ENCODE measurements at regions not wholly inside any gene's neighbourhood (a gene's known extent, or its start where the extent isn't known, plus 50 kb on each side); places are given as distances from the start of the nearest gene placed in this dataset.

DNA sequence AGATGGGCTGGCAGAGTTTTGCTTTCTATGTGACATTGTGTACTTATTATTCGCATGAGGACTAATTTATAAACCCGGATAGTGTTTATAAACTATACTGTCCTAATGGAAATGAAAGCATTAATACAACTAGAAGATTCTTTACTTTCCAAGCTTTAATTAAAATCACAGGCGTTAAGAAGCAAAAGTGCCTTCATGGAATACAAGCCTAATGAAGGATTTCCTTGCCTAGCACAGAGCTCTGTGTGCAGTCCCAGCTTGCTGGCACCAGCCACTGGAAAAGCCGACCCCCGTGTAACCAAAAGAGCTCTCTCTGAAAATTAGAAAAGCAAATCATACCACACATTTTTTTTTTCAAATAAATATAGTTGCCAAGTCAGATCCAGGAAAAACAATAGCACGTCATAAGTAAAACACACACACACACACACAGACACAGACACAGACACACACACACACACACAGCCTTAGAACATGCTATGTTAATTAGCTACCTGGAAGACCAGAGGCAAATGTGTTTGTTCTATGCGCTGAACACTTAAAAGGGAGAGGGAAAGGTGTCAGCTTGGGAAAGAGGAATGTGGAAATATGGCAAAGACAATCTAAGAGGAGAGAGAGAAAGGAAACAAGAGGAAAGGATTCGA lies 1084.2 kb downstream of the TUSC7 start:
- Mint-ChIP-seq H3K27ac (no peak overlapping the region), H3K4me3 (no peak overlapping the region), H3K9me3 (no peaks in the 10 kb centered on the region), H3K4me1 (ENCODE audit: low read depth) (no peaks in the 10 kb centered on the region), H3K27me3 (ENCODE audit: insufficient read depth) (no peaks in the 10 kb centered on the region), H3K36me3 (ENCODE audit: low read depth) (no peaks in the 10 kb centered on the region)
- intact Hi-C loops (cut with micrococcal nuclease), result no loop called here
- no peak for DNase-seq (ENCODE audit: low spot score)

DNA sequence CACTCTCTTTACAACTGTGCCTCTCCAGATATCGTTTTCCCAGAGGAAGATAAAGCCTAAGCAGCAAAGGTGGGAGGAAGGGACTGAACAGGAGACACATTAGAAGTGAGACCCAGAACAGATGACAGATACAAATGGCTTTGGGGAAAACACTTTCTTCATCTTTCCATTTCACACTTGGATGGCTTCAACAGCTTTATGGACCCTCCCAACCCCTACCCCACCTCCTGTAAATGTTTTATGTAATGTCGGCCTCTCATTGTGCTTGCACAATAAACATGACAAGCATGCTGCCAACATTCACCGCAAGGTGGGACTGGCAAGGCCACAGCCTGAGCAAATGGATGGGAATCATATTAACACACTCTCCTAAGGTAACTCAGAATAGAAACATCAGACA lies 1088.6 kb downstream of the TUSC7 start:
- Mint-ChIP-seq H3K36me3 (ENCODE audit: low read depth) (no peaks in the 10 kb centered on the region), H3K4me3 (no peak overlapping the region)

DNA sequence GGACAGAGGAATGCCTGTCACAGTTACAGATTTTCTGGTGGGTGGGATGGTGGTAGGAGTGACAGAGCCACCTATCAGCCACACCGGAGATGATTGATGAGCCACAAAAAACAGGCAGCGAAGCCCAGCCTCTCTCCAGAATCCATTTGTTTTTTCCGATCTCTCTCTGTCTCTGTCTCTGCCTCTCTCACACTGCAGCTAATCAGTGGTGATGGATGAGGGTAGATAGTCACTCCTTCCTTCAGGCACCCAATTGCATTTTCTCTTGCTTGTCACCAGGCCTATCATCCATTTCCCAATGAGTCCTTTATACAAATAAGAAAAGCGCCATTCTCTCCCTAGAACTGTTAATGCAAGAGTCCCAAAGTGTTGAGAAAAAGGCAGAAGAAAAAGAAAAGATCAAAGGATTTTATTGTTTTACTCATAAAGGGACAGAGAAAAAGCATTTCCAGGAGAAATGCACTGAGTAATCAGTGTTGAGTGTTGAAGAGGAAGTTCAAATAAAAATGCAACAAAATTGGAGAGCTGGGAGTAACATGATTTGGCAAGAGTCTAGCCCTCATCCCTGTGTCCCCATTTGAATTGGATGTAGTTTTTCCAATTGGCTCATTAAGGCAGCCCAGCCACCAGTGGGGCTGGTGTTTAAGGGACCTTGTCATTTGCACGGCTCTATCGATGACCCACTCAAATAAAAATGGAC lies 1089.3 kb downstream of the TUSC7 start:
- Mint-ChIP-seq H3K27ac (no peak overlapping the region), H3K27me3 (ENCODE audit: insufficient read depth) (no peaks in the 10 kb centered on the region)
- no peak for DNase-seq (ENCODE audit: low spot score)

More for the DNA sequence above, 1088.6 kb downstream of the TUSC7 start:
- H3K4me1 Mint-ChIP-seq (ENCODE audit: low read depth), result no peaks in the 10 kb centered on the region
- no peak for DNase-seq (ENCODE audit: low spot score)
- H3K9me3 Mint-ChIP-seq, result no peaks in the 10 kb centered on the region
- intact Hi-C loops (cut with micrococcal nuclease), result no loop called here
- H3K27ac Mint-ChIP-seq, result no peak overlapping the region
- no peaks in the 10 kb centered on the region for H3K27me3 Mint-ChIP-seq (ENCODE audit: insufficient read depth)

DNA sequence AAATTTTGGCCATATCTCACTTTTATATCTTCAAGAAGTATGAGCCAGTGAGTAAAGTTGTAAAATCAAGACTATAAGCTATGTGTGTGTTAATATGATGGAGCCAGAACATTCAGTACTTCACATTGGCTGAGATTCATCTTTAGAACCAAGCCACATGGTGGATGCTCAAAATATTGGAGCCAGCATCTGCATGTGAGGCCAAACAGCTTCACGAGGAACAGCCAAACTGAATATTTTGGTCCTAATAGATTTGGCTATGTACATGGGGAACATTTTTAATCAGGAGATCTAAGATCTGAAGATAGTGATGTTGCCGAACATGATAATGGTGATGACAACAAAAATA lies 1089.8 kb downstream of the TUSC7 start:
- intact Hi-C loops (cut with micrococcal nuclease), result no loop called here
- no peaks in the 10 kb centered on the region for H3K9me3 Mint-ChIP-seq
- H3K4me1 Mint-ChIP-seq (ENCODE audit: low read depth), result no peaks in the 10 kb centered on the region
- no peak overlapping the region for H3K27ac Mint-ChIP-seq
- no peaks in the 10 kb centered on the region for H3K27me3 Mint-ChIP-seq (ENCODE audit: insufficient read depth)
- no peaks in the 10 kb centered on the region for H3K36me3 Mint-ChIP-seq (ENCODE audit: low read depth)
- no peak overlapping the region for H3K4me3 Mint-ChIP-seq
- DNase-seq (ENCODE audit: low spot score), result no peak

More for the DNA sequence above, 1089.3 kb downstream of the TUSC7 start:
- Mint-ChIP-seq H3K36me3 (ENCODE audit: low read depth) (no peaks in the 10 kb centered on the region), H3K4me1 (ENCODE audit: low read depth) (no peaks in the 10 kb centered on the region), H3K9me3 (no peaks in the 10 kb centered on the region), H3K4me3 (no peak overlapping the region)
- intact Hi-C loops (cut with micrococcal nuclease), result no loop called here

DNA sequence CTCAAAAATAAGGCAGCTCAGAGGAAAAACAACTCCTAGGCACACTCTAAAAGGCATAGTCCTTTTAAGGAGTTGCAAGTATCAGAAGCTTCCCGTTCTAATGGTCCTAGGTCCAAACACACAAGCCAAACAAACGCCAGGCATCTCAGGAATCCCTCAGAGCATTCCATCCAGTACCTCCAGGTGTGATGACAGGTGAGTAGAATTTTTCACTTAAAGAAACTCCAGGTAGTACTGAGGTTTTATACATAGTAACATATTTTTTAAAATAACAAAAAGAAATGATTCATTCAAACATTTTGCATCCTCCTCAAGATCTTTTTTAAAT lies 1092.3 kb downstream of the TUSC7 start:
- H3K4me3 Mint-ChIP-seq, result no peak overlapping the region
- no peaks in the 10 kb centered on the region for H3K36me3 Mint-ChIP-seq (ENCODE audit: low read depth)
- H3K27ac Mint-ChIP-seq, result no peak overlapping the region
- DNase-seq (ENCODE audit: low spot score), result no peak
- no peaks in the 10 kb centered on the region for H3K27me3 Mint-ChIP-seq (ENCODE audit: insufficient read depth)
- intact Hi-C loops (cut with micrococcal nuclease), result no loop called here
- no peaks in the 10 kb centered on the region for H3K4me1 Mint-ChIP-seq (ENCODE audit: low read depth)
- H3K9me3 Mint-ChIP-seq, result no peaks in the 10 kb centered on the region

DNA sequence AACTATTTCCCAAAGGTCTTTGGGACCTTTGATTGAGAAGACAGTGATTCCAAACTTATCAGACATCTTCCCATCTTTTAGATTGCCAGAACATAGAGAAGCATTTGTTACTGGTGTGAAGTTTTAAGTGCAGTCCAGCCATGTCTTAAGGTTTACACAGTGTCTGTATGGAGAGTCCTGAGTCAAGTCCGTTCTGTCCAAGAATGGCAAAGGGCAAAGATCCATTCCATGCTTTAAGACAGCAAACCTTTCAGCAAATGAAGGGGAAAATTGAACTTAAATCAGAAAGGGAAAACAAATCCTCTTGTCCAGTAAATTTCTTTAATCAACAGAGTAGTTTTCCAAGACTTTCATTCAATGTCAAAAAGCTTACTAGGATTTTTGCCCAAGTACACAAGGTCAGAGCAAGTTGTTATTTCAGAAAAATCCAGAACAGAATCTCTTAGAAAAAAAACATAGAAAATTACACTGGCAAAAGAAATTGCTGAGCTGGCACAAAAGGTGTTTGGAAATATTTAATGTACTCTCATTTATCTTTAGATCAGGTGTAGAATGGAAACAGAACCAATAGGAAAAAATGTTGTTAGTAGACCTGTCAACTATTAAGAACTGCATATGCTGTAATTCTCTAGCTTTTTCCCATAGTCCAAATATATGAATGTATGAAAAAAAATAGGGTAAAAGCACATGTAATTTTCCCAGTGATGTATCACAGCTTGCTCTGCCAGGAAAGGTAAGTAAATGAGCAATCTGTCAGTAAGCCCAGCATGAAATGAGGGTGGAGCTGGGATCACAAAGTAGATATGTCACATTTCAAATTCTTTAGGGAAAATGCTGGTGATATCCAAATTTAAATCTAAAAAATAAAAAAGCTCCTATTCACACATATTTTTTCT lies 1099.9 kb downstream of the TUSC7 start:
- intact Hi-C loops (cut with micrococcal nuclease), result no loop called here

DNA sequence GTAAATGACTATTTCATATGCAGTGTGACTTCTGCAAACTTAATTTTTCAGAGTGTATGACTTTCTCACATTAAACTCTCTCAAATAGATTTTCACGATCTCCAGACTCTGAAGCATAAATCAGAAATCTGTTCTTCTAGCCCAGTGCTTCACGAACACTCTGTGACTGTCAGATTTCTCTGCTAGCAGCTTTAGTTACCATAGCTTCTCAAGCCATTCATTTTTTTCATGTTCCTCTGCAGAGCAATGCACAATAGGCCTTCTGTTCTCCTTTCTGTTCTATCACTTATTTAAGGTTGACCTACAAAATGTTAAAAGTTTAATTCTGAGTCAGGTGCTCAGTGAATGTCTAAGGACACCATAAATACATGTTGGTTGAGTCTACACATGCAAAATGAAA lies 1102.2 kb downstream of the TUSC7 start:
- Mint-ChIP-seq H3K4me3 (no peak overlapping the region), H3K9me3 (no peaks in the 10 kb centered on the region), H3K27me3 (ENCODE audit: insufficient read depth) (no peaks in the 10 kb centered on the region), H3K27ac (no peak overlapping the region), H3K4me1 (ENCODE audit: low read depth) (no peaks in the 10 kb centered on the region), H3K36me3 (ENCODE audit: low read depth) (no peaks in the 10 kb centered on the region)
- no peak for DNase-seq (ENCODE audit: low spot score)
- intact Hi-C loops (cut with micrococcal nuclease), result no loop called here

More for the DNA sequence above, 1099.9 kb downstream of the TUSC7 start:
- no peaks in the 10 kb centered on the region for H3K4me1 Mint-ChIP-seq (ENCODE audit: low read depth)
- DNase-seq (ENCODE audit: low spot score), result no peak
- no peaks in the 10 kb centered on the region for H3K9me3 Mint-ChIP-seq
- H3K27me3 Mint-ChIP-seq (ENCODE audit: insufficient read depth), result no peaks in the 10 kb centered on the region
- no peaks in the 10 kb centered on the region for H3K36me3 Mint-ChIP-seq (ENCODE audit: low read depth)
- H3K4me3 Mint-ChIP-seq, result no peak overlapping the region
- H3K27ac Mint-ChIP-seq, result no peak overlapping the region

DNA sequence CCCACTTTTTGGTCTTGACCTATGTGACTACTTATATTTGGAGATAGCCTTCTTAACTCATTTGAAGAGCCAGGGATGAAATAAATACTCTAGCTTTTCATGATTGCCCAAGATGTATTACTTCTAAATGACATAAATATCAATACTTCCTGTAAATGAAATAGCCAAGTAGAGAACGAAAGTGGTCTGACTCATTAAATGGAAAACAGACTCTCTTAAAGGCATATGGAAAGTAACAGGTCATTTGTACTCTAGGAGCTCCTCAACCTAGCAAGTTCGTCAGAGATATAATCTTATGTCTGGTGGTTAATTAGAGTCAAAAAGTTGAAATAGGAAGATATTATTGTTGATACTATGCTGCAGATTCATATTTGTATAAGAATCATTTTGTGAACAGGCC lies 1105.4 kb downstream of the TUSC7 start:
- DNase-seq (ENCODE audit: low spot score), result no peak
- no peak overlapping the region for H3K27ac Mint-ChIP-seq
- no peaks in the 10 kb centered on the region for H3K27me3 Mint-ChIP-seq (ENCODE audit: insufficient read depth)
- H3K36me3 Mint-ChIP-seq (ENCODE audit: low read depth), result no peaks in the 10 kb centered on the region
- H3K9me3 Mint-ChIP-seq, result no peaks in the 10 kb centered on the region
- no peak overlapping the region for H3K4me3 Mint-ChIP-seq
- H3K4me1 Mint-ChIP-seq (ENCODE audit: low read depth), result no peaks in the 10 kb centered on the region
- intact Hi-C loops (cut with micrococcal nuclease), result no loop called here

DNA sequence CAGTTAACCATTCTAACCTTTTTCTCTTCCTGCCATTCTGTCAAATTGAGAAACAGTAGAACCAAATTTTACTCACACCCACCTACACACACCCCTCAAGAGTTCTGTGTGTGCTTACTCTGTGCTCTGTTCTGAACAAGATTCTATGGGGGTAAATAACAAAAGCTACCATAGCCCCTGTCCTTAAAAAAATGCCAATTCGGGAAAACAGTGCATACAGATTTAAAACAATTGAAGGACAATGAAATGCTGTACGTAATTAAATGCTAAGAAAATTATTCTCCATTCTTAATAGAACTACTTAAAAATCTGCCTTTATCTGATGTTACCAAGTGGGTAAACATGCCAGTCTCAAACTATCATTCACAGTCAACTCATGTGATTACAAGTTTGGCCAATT lies 1107.5 kb downstream of the TUSC7 start:
- no peak for DNase-seq (ENCODE audit: low spot score)
- no peaks in the 10 kb centered on the region for H3K9me3 Mint-ChIP-seq
- H3K36me3 Mint-ChIP-seq (ENCODE audit: low read depth), result no peaks in the 10 kb centered on the region
- H3K27me3 Mint-ChIP-seq (ENCODE audit: insufficient read depth), result no peaks in the 10 kb centered on the region
- H3K4me1 Mint-ChIP-seq (ENCODE audit: low read depth), result no peaks in the 10 kb centered on the region
- H3K4me3 Mint-ChIP-seq, result no peak overlapping the region
- no peak overlapping the region for H3K27ac Mint-ChIP-seq
- intact Hi-C loops (cut with micrococcal nuclease), result no loop called here

DNA sequence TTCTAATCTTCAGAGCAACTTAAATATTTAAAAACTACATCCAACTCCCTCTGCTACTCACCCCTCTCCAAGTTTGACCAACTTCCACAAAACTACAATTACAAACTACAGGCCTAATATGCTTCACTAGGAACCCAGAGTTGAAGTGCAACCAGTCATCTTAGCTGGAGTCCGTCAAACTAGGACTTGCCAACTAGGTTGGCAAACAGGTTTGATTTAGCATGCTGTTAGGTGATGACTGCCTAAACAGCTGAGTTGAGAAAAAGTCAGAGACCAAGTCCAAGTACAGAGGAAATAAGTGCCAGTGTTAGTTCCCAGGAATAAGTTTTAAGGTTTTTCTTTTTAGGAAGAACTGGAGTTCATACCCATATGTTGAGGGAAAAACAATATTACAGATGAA lies 1109.0 kb downstream of the TUSC7 start:
- intact Hi-C loops (cut with micrococcal nuclease), result no loop called here
- Mint-ChIP-seq H3K9me3 (no peaks in the 10 kb centered on the region), H3K27ac (no peak overlapping the region), H3K4me3 (no peak overlapping the region), H3K4me1 (ENCODE audit: low read depth) (no peaks in the 10 kb centered on the region), H3K36me3 (ENCODE audit: low read depth) (no peaks in the 10 kb centered on the region), H3K27me3 (ENCODE audit: insufficient read depth) (no peaks in the 10 kb centered on the region)
- no peak for DNase-seq (ENCODE audit: low spot score)

DNA sequence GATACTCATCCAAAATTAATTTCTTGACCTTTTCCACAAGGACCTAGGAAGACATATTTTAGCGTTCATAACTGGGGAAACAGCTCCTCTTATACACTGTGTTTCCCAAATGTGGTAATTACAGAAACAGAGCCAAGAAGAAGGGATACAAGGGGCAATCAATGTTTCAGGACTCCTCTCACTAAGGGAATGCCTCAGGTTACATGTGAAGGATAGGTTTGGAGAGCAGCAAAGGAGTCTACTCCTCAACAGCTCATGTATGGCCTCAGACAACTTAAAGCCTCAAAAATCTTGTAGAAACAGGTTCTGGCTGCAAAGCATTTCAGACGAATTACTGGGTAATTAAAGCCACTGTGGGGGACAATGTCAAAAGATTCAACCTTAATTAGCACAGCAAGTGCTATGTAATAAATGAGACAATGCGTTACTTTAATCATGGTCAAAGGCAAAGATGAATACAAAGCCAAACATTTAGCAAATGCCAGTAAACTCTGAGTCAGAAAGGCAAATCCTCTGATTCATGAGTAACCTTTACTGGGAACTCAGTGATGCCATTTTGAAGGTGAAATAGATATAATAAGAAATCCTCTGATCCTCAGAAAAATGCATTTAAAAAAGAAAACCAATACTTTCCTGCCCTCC lies 1111.2 kb downstream of the TUSC7 start:
- Mint-ChIP-seq H3K27ac (no peak overlapping the region), H3K4me3 (no peak overlapping the region), H3K4me1 (ENCODE audit: low read depth) (no peaks in the 10 kb centered on the region), H3K9me3 (no peaks in the 10 kb centered on the region), H3K36me3 (ENCODE audit: low read depth) (no peaks in the 10 kb centered on the region), H3K27me3 (ENCODE audit: insufficient read depth) (no peaks in the 10 kb centered on the region)
- DNase-seq (ENCODE audit: low spot score), result no peak
- intact Hi-C loops (cut with micrococcal nuclease), result no loop called here

DNA sequence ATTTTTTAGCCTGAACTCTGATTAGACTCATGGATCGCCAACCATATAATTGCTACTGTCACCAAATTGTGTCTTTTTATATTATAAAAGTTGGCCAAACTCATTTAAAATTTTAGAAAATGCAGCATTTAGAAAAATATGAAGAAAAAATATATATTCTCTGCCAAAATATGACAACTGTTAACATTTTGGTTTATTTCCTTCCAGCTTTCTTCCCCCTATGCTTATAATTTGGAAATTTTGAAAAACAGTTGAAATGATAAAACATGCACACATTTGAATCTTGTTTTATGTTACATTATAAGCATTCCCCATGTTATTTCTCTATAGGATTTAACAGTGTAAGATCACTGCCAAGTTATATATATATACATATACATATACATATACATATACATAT lies 1112.8 kb downstream of the TUSC7 start:
- no peaks in the 10 kb centered on the region for H3K9me3 Mint-ChIP-seq
- H3K36me3 Mint-ChIP-seq (ENCODE audit: low read depth), result no peaks in the 10 kb centered on the region
- no peak overlapping the region for H3K27ac Mint-ChIP-seq
- H3K27me3 Mint-ChIP-seq (ENCODE audit: insufficient read depth), result no peaks in the 10 kb centered on the region
- no peaks in the 10 kb centered on the region for H3K4me1 Mint-ChIP-seq (ENCODE audit: low read depth)
- DNase-seq (ENCODE audit: low spot score), result no peak
- intact Hi-C loops (cut with micrococcal nuclease), result no loop called here
- H3K4me3 Mint-ChIP-seq, result no peak overlapping the region

DNA sequence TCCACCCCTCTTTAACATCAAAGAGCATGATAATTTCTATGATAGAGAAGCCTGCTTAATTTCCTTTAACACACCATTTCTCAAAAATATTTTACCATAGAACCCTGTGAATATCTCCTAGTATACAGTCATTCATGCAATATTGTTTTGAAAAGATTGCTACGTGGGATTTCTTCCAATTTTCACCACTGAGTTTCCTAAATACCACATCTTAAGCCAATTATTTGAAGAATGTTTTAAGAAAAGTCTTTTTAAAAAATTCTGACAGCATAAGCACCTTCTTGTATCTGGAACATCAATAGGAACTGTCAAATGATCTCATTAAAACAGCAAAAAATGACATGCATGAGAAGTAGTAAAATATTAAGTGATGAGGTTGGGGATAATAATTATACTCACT lies 1126.7 kb downstream of the TUSC7 start:
- no peaks in the 10 kb centered on the region for H3K27me3 Mint-ChIP-seq (ENCODE audit: insufficient read depth)
- H3K4me3 Mint-ChIP-seq, result no peak overlapping the region
- H3K4me1 Mint-ChIP-seq (ENCODE audit: low read depth), result no peaks in the 10 kb centered on the region
- H3K9me3 Mint-ChIP-seq, result no peaks in the 10 kb centered on the region
- DNase-seq (ENCODE audit: low spot score), result no peak
- H3K36me3 Mint-ChIP-seq (ENCODE audit: low read depth), result no peaks in the 10 kb centered on the region
- no peak overlapping the region for H3K27ac Mint-ChIP-seq
- intact Hi-C loops (cut with micrococcal nuclease), result no loop called here
